OCI-LY7 (cell line): ENCODE measurements at regions not wholly inside any gene's neighbourhood (a gene's known extent, or its start where the extent isn't known, plus 50 kb on each side); places are given as distances from the start of the nearest gene placed in this dataset.

Experiments used
- CTCF ChIP-seq: fragments of 200-600 bp; sonication (generic); conservative IDR thresholded peaks from 2 replicates; pipeline ENCODE4 v1.5.1; 2014; ENCODE audit warnings: mild to moderate bottlenecking, antibody characterized with exemption, low read length, moderate library complexity, mixed read lengths
- EZH2phosphoT487 ChIP-seq: fragments of 200-600 bp; sonication (generic); IDR thresholded peaks from 2 replicates; pipeline ENCODE4 v1.6.1; 2018; ENCODE audit warnings: low read depth, borderline replicate concordance, mild to moderate bottlenecking, mixed run types, antibody characterized with exemption, low read length, moderate library complexity, mixed read lengths

DNA sequence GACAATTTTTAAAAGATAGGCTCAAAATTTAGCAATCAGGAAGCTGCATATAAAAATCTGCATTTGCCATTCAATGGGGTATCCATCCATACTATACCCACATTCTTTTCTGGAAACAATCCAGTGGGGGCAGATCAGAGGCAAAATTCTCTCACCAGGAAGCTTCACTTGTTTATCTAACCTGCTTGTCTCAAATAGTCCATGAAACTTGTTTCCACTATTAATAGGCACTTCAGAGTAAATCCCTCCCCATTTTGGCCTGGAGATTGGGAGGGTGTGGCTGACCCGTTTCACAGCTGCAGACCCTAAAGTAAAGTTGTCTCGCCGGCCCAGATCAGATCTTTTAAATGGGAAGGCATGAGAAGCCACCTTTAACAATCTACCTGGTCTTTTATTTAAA lies 139.4 kb upstream of the CPNE8 start:
- TF ChIP-seq CTCF (no peak), EZH2phosphoT487 (no peak)
